PC-3 (cell line): ENCODE measurements at regions not wholly inside any gene's neighbourhood (a gene's known extent, or its start where the extent isn't known, plus 50 kb on each side); places are given as distances from the start of the nearest gene placed in this dataset.

Source experiments
- ATAC-seq: fragments of 200-7000 bp; cut with Tn5 transposase; 2 replicates; pipeline ENCODE4 v1.9.1; 2020; ENCODE audit warnings: mild to moderate bottlenecking, moderate library complexity
- BruUV-seq: library from RNA; stranded (reverse); fragments of 400-500 nt; replicated peaks from 2 replicates; lab custom pipeline; 2021; lab: Mats Ljungman, UMichigan
- CTCF ChIA-PET: fragments of 300-600 bp; sonication (Branson Sonifier 250); formaldehyde crosslinking; loops from one replicate; lab custom pipeline; 2022; ENCODE audit warnings: antibody characterized with exemption; lab: Charles Lee
- POLR2A ChIA-PET: fragments of 300-600 bp; sonication (Branson Sonifier 250); formaldehyde crosslinking; loops from one replicate; lab custom pipeline; 2022; ENCODE audit warnings: antibody characterized with exemption; ENCODE audit not compliant: unreplicated experiment; lab: Charles Lee
- DNase-seq: peaks from one replicate; pipeline ENCODE4 v3.0.0-alpha.2; 2015
- H2AFZ ChIP-seq: fragments of 300-600 bp; sonication (generic); 2 replicates; pipeline ENCODE4 v1.6.0; 2016; ENCODE audit warnings: antibody characterized with exemption, low read length
- H3F3A ChIP-seq: fragments of 300-600 bp; sonication (generic); one replicate; pipeline ENCODE4 v1.6.0; 2017; ENCODE audit warnings: antibody characterized with exemption, low read length, control low read depth, mild to moderate bottlenecking; ENCODE audit not compliant: unreplicated experiment
- H3K27ac ChIP-seq: fragments of 300-600 bp; sonication (generic); 2 replicates; pipeline ENCODE4 v1.5.1; 2016; ENCODE audit warnings: mild to moderate bottlenecking, low read length
- H3K27me3 ChIP-seq: fragments of 300-600 bp; sonication (generic); 2 replicates; pipeline ENCODE4 v1.6.1; 2016; ENCODE audit warnings: low read length, mixed read lengths
- H3K36me3 ChIP-seq: fragments of 300-600 bp; sonication (generic); 2 replicates; pipeline ENCODE4 v1.6.1; 2016; ENCODE audit warnings: low read depth, mixed run types, low read length, mixed read lengths
- H3K4me1 ChIP-seq: fragments of 300-600 bp; sonication (generic); 2 replicates; pipeline ENCODE4 v1.5.1; 2016; ENCODE audit warnings: low read length; ENCODE audit not compliant: insufficient read depth
- H3K4me2 ChIP-seq: fragments of 300-600 bp; sonication (generic); 2 replicates; pipeline ENCODE4 v1.6.0; 2016; ENCODE audit warnings: low read length
- H3K4me3 ChIP-seq: fragments of 300-600 bp; sonication (generic); 2 replicates; pipeline ENCODE4 v1.5.1; 2016; ENCODE audit warnings: mild to moderate bottlenecking, low read length, mixed read lengths
- H3K79me2 ChIP-seq: fragments of 300-600 bp; sonication (generic); 2 replicates; pipeline ENCODE4 v1.6.1; 2017; ENCODE audit warnings: low read length, mixed read lengths
- H3K9ac ChIP-seq: fragments of 300-600 bp; sonication (generic); 2 replicates; pipeline ENCODE4 v1.6.0; 2016; ENCODE audit warnings: mild to moderate bottlenecking, low read length
- H3K9me2 ChIP-seq: fragments of 300-600 bp; sonication (generic); replicated peaks from 2 replicates; pipeline ENCODE4 v1.6.1; 2016; ENCODE audit warnings: mixed run types, low read length, mixed read lengths
- H3K9me3 ChIP-seq: fragments of 300-600 bp; sonication (generic); 2 replicates; pipeline ENCODE4 v1.6.1; 2016; ENCODE audit warnings: low read length, mixed read lengths
- H4K20me1 ChIP-seq: fragments of 300-600 bp; sonication (generic); 2 replicates; pipeline ENCODE4 v1.6.1; 2016; ENCODE audit warnings: low read length, mixed read lengths
- EZH2 ChIP-seq: fragments of 300-600 bp; sonication (generic); IDR thresholded peaks from one replicate; pipeline ENCODE4 v1.6.1; 2017; ENCODE audit warnings: antibody characterized with exemption, mild to moderate bottlenecking, low read length; ENCODE audit not compliant: unreplicated experiment
- EZH2phosphoT487 ChIP-seq: fragments of 300-600 bp; sonication (generic); IDR thresholded peaks from 2 replicates; pipeline ENCODE4 v1.6.1; 2018; ENCODE audit warnings: mild to moderate bottlenecking, antibody characterized with exemption, low read length, borderline replicate concordance
- intact Hi-C: fragments of 100-400 bp; cut with micrococcal nuclease; formaldehyde crosslinking; loops from 2 replicates; pipeline ENCODE4 v1.9.0; 2023
- TF ChIP-seq, protein P1 (sequence below): fragments of 300-600 bp; sonication (generic); conservative IDR thresholded peaks from 2 replicates; pipeline ENCODE4 v1.5.1; 2017; ENCODE audit warnings: antibody characterized with exemption, low read depth, mild to moderate bottlenecking, low read length

DNA sequence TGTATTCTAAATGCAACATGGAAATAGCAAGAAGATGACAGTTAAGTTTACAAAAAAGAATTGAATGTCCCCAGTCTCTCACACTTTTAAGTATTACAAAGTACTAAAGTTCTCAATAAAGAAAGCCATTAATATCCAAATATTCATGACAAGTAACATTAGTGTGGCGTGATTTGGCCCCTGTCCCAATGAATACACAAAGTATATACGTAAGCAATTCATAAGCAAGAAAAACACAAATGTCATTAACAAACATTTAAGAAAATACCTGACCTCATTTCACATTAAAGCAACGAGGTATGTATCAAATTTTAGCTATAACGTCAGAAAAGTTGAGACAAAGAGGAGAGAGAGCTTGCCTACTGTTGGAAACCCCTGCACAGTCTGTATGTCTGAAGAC, 241.9 kb upstream of the IRS2 start:
- CTCF ChIA-PET = no interaction called here
- Histone ChIP-seq H3F3A (no peaks in the 10 kb centered on the region), H2AFZ (no peak overlapping the region), H4K20me1 (no peaks in the 10 kb centered on the region), H3K27ac (no peak overlapping the region), H3K27me3 (no peaks in the 10 kb centered on the region), H3K4me1 (no peaks in the 10 kb centered on the region), H3K79me2 (no peaks in the 10 kb centered on the region), H3K36me3 (no peaks in the 10 kb centered on the region), H3K9ac (no peak overlapping the region), H3K4me3 (no peak overlapping the region), H3K9me2 (no peaks in the 10 kb centered on the region), H3K4me2 (no peak overlapping the region), H3K9me3 (no peaks in the 10 kb centered on the region)
- POLR2A ChIA-PET = no interaction called here
- BruUV-seq = no TSS peak
- intact Hi-C loops = no loop called here
- ATAC-seq = no peak
- no peak for DNase-seq
- TF ChIP-seq, protein P1, sequence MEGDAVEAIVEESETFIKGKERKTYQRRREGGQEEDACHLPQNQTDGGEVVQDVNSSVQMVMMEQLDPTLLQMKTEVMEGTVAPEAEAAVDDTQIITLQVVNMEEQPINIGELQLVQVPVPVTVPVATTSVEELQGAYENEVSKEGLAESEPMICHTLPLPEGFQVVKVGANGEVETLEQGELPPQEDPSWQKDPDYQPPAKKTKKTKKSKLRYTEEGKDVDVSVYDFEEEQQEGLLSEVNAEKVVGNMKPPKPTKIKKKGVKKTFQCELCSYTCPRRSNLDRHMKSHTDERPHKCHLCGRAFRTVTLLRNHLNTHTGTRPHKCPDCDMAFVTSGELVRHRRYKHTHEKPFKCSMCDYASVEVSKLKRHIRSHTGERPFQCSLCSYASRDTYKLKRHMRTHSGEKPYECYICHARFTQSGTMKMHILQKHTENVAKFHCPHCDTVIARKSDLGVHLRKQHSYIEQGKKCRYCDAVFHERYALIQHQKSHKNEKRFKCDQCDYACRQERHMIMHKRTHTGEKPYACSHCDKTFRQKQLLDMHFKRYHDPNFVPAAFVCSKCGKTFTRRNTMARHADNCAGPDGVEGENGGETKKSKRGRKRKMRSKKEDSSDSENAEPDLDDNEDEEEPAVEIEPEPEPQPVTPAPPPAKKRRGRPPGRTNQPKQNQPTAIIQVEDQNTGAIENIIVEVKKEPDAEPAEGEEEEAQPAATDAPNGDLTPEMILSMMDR = no peak
- TF ChIP-seq EZH2phosphoT487 = no peak
- no peak for TF ChIP-seq EZH2

DNA sequence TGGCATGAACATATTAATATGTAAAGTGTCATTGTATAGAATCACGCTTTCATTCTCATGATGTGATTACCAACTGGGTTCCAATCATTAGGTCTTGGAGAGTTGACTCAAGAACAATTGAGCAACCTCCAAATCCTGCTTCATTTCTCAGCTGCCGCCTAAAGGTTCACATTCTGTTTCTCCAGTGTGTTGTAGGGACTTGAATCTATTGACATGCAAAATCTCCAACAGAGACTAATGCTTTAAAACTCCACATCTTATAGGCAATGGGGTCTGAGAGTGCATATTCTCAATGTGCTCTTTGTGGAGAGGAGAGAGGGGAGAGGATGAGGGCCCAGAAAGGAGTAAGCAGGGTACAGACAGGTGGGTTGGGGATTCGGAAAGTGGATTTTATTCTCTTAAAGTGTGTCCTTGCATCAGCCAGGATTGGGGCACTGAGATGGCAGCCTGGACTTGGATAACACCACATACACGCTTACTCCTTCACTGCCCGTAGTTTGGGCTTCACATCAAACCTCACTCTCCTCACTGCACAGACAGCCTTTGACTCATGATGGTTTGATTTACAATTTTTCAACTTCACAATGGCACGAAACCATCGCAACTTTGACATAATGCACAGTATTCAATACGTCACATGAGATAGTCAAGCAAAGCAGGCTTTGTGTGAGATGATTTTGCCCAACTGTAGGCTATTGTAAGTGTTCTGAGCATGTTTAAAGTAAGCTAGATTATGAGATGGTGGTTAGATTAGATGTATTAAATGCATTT, 241.3 kb upstream of the IRS2 start:
- intact Hi-C loops = no loop called here
- no peaks in the 10 kb centered on the region for H3F3A ChIP-seq
- ChIA-PET POLR2A (no interaction called here), CTCF (no interaction called here)
- no peaks in the 10 kb centered on the region for H3K79me2 ChIP-seq
- DNase-seq = no peak
- no peaks in the 10 kb centered on the region for H3K9me3 ChIP-seq
- H3K4me3 ChIP-seq = no peak overlapping the region
- no peaks in the 10 kb centered on the region for H4K20me1 ChIP-seq
- no peaks in the 10 kb centered on the region for H3K27me3 ChIP-seq
- H3K36me3 ChIP-seq = no peaks in the 10 kb centered on the region
- no peaks in the 10 kb centered on the region for H3K4me1 ChIP-seq
- no peak for ATAC-seq
- H3K4me2 ChIP-seq = no peak overlapping the region
- H3K9me2 ChIP-seq = no peaks in the 10 kb centered on the region
- no peak overlapping the region for H3K27ac ChIP-seq
- H3K9ac ChIP-seq = no peak overlapping the region
- no peak for TF ChIP-seq EZH2phosphoT487
- TF ChIP-seq, protein P1 = no peak
- no peak for TF ChIP-seq EZH2
- no peak overlapping the region for H2AFZ ChIP-seq
- no TSS peak for BruUV-seq

DNA sequence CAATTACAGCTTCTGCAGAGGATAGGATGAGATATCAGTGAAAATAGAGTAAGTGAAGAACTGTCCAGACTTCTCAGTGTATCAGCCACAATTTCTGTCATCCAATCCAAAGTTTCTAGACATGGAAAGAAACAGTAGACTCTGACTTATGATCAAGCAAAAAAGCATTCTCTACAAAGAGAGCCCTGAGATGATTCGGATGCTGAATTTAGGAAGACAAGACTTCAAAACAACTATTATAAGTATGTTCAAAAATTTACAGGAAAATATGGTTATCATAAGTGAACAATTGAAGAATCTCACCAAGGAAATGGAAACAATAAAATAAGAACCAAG, 238.2 kb upstream of the IRS2 start:
- TF ChIP-seq, protein P1 = no peak
- H3K27ac ChIP-seq = no peak overlapping the region
- CTCF ChIA-PET = no interaction called here
- H3K4me2 ChIP-seq = no peak overlapping the region
- H3K36me3 ChIP-seq = no peaks in the 10 kb centered on the region
- H3K9me3 ChIP-seq = no peaks in the 10 kb centered on the region
- POLR2A ChIA-PET = no interaction called here
- DNase-seq = no peak
- ATAC-seq = no peak
- no peaks in the 10 kb centered on the region for H3K79me2 ChIP-seq
- H3K9ac ChIP-seq = no peak overlapping the region
- H3K9me2 ChIP-seq = no peaks in the 10 kb centered on the region
- H3K4me1 ChIP-seq = no peaks in the 10 kb centered on the region
- H3K27me3 ChIP-seq = no peaks in the 10 kb centered on the region
- intact Hi-C loops = no loop called here
- H2AFZ ChIP-seq = no peak overlapping the region
- no peaks in the 10 kb centered on the region for H4K20me1 ChIP-seq
- no peaks in the 10 kb centered on the region for H3F3A ChIP-seq
- H3K4me3 ChIP-seq = no peak overlapping the region
- no TSS peak for BruUV-seq
